ENCODE measurements at regions not wholly inside any gene's neighbourhood (a gene's known extent, or its start where the extent isn't known, plus 50 kb on each side); places are given as distances from the start of the nearest gene placed in this dataset.

- ATAC-seq (no peak), DNase-seq (no peak)
- Histone ChIP-seq H3K4me3 (no peak overlapping the region), H3K4me1 (no peaks in the 10 kb centered on the region), H3K9me3 (peaks cover 0 to 9% of the 10 kb centered on the region in 2 donors), H3K27me3 (no peaks in the 10 kb centered on the region), H3K27ac (no peak overlapping the region), H3K36me3 (no peaks in the 10 kb centered on the region)
- TF ChIP-seq CTCF (IDR thresholded peaks at IDR 0.05): no peak
- intact Hi-C loops (cut with DNase I): no loop called here
Measured at GRCh38 chr2:164187121-164187520, 434.2 kb downstream of the GRB14 start.

DNA sequence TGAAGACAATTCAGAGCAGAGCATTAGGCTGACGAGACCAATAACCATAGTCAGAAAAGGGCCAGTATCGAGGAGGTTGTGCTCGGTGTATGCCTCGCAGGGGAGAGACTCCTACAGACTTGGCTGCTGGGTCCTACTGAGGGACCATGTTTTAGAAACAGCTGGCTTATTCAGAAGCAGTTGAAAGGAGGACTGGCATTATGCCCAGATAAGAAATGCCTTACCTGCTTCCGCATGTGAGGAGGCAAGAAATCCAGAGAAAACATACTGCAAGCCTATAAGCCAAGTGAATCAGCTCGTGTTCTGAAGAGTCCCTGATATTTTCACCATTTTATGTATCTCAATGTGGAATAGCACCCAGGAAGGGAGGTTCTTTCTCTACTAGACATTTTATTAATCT is 434.7 kb downstream of the GRB14 start:
- intact Hi-C loops (cut with DNase I): no loop called here
- TF ChIP-seq CTCF (IDR thresholded peaks at IDR 0.05): no peak
- no peak overlapping the region for H3K27ac ChIP-seq

GRCh38 chr2:164182116-164182627 is 439.1 kb downstream of the GRB14 start:
- Histone ChIP-seq H3K36me3 (no peaks in the 10 kb centered on the region), H3K4me1 (no peaks in the 10 kb centered on the region), H3K27ac (no peak overlapping the region), H3K4me3 (no peak overlapping the region), H3K9me3 (peaks cover 0 to 1% of the 10 kb centered on the region in 2 donors), H3K27me3 (no peaks in the 10 kb centered on the region)
- ATAC-seq: no peak
- no peak for DNase-seq
- intact Hi-C loops (cut with DNase I): no loop called here
- TF ChIP-seq CTCF (IDR thresholded peaks at IDR 0.05): no peak

More for the DNA sequence above, 434.7 kb downstream of the GRB14 start:
- Histone ChIP-seq H3K4me3 (no peak overlapping the region), H3K27me3 (no peaks in the 10 kb centered on the region), H3K4me1 (no peaks in the 10 kb centered on the region), H3K9me3 (peaks cover 0 to 9% of the 10 kb centered on the region in 2 donors), H3K36me3 (no peaks in the 10 kb centered on the region)
- ATAC-seq (no peak), DNase-seq (peak in 2 of 4 donors; percentile 1 to 13)

DNA sequence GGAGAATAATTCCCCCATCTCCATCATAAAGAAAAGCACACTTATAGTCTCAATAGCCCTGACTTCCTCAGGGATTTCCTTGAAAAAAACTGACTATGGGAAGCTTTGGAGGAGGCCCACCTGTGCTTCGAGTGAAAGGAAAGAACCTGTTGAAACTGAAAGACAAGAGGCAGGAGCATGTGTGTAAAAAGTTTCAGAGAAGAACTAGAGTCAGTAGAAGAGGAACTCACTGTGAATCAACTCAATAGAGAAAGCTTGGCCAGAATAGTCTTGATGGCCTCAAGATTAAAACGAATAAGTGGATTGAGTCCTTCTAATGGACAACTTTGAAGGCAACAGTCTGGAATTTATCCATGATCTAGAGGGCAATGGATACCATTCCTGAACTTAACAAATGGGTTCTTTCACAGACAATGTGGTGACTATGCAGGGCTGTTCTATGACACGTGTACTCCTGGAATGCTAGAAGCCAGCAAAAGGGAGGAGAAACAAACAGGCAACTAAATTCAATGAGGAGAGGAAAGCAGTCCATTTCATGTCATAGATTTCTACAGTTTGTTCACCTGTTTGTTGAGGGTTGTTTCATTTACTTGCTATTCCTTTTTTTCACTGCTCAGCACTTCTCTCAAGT is 442.3 kb downstream of the GRB14 start:
- Histone ChIP-seq H3K4me3 (no peak overlapping the region), H3K4me1 (no peaks in the 10 kb centered on the region), H3K9me3 (peaks cover 0 to 21% of the 10 kb centered on the region in 2 donors), H3K36me3 (no peaks in the 10 kb centered on the region), H3K27ac (no peak overlapping the region), H3K27me3 (no peaks in the 10 kb centered on the region)
- no peak for TF ChIP-seq CTCF (IDR thresholded peaks at IDR 0.05)
- ATAC-seq: no peak
- DNase-seq: no peak
- intact Hi-C loops (cut with DNase I): no loop called here

GRCh38 chr2:164164602-164165001 is 428.8 kb upstream of the FIGN start:
- Histone ChIP-seq H3K4me1 (no peaks in the 10 kb centered on the region), H3K27ac (no peak overlapping the region), H3K9me3 (peaks cover 0 to 15% of the 10 kb centered on the region in 2 donors), H3K36me3 (no peaks in the 10 kb centered on the region), H3K27me3 (no peaks in the 10 kb centered on the region), H3K4me3 (no peak overlapping the region)
- DNase-seq (peak in 1 of 4 donors; percentile 17), ATAC-seq (no peak)
- no peak for TF ChIP-seq CTCF (IDR thresholded peaks at IDR 0.05)
- intact Hi-C loops (cut with DNase I): no loop called here

All from left lung (tissue), 4 donors.